DND-41 (cell line): ENCODE measurements at regions not wholly inside any gene's neighbourhood (a gene's known extent, or its start where the extent isn't known, plus 50 kb on each side); places are given as distances from the start of the nearest gene placed in this dataset.

ENCODE experiments used
- ATAC-seq: fragments of 200-7000 bp; cut with Tn5 transposase; 3 replicates; pipeline ENCODE4 v1.9.1; 2021; ENCODE audit warnings: low read depth; ENCODE audit not compliant: insufficient read depth
- DNase-seq: peaks from one replicate; pipeline ENCODE4 v3.0.0-alpha.2; 2020
- H2AFZ ChIP-seq: 2 replicates; pipeline ENCODE4 v1.6.0; 2012; ENCODE audit warnings: low read depth, low read length
- H3K27ac ChIP-seq: 2 replicates; pipeline ENCODE4 v1.5.1; 2012; ENCODE audit warnings: low read length, inconsistent platforms
- H3K27me3 ChIP-seq: fragments of 200-600 bp; sonication (generic); 2 replicates; pipeline ENCODE4 v1.6.0; 2012; ENCODE audit warnings: low read length, mild to moderate bottlenecking, inconsistent platforms; ENCODE audit not compliant: insufficient read depth, poor library complexity
- H3K36me3 ChIP-seq: 2 replicates; pipeline ENCODE4 v1.5.1; 2012; ENCODE audit warnings: low read length, inconsistent platforms; ENCODE audit not compliant: insufficient read depth
- H3K4me1 ChIP-seq: 2 replicates; pipeline ENCODE4 v1.5.1; 2012; ENCODE audit warnings: mild to moderate bottlenecking, low read length; ENCODE audit not compliant: insufficient read depth
- H3K4me2 ChIP-seq: 2 replicates; pipeline ENCODE4 v1.6.0; 2012; ENCODE audit warnings: mild to moderate bottlenecking, moderate library complexity, low read length, inconsistent platforms; ENCODE audit not compliant: insufficient read depth
- H3K4me3 ChIP-seq, 2 experiments: fragments of 200-600 bp in 1 of 2; shearing (Covaris generic) in 1 of 2; 2 replicates each; pipeline ENCODE4 v1.5.1; 2012 to 2016; ENCODE audit warnings: inconsistent platforms in 2 of 2, low read length in 2 of 2, mild to moderate bottlenecking in 2 of 2, low read depth in 1 of 2, moderate library complexity in 1 of 2
- H3K79me2 ChIP-seq: 2 replicates; pipeline ENCODE4 v1.6.0; 2012; ENCODE audit warnings: low read length, inconsistent platforms; ENCODE audit not compliant: insufficient read depth
- H3K9ac ChIP-seq: 2 replicates; pipeline ENCODE4 v1.6.0; 2012; ENCODE audit warnings: low read depth, mild to moderate bottlenecking, inconsistent platforms, low read length, moderate library complexity
- H3K9me3 ChIP-seq: 2 replicates; pipeline ENCODE4 v1.5.1; 2012; ENCODE audit warnings: low read length, moderate library complexity, mild to moderate bottlenecking, inconsistent platforms; ENCODE audit not compliant: insufficient read depth, severe bottlenecking
- H4K20me1 ChIP-seq: 2 replicates; pipeline ENCODE4 v1.6.0; 2012; ENCODE audit warnings: low read length; ENCODE audit not compliant: insufficient read depth
- CTCF ChIP-seq: IDR thresholded peaks from 2 replicates; pipeline ENCODE4 v1.5.1; 2012; ENCODE audit warnings: borderline replicate concordance, low read length, moderate library complexity, mild to moderate bottlenecking; ENCODE audit not compliant: poor library complexity, severe bottlenecking; ENCODE audit errors: extremely low read depth
- EZH2 ChIP-seq: IDR thresholded peaks from 3 replicates; pipeline ENCODE4 v1.6.1; 2012; ENCODE audit warnings: borderline replicate concordance, low read depth, mild to moderate bottlenecking, moderate library complexity, low read length, inconsistent platforms; ENCODE audit not compliant: severe bottlenecking

GRCh38 chr9:23945897-23946296, 119.9 kb upstream of the ELAVL2 start:
- Histone ChIP-seq H4K20me1 (no peaks in the 10 kb centered on the region), H3K4me1 (no peaks in the 10 kb centered on the region), H3K36me3 (no peaks in the 10 kb centered on the region), H3K27ac (no peak overlapping the region), H2AFZ (no peak overlapping the region), H3K9ac (no peak overlapping the region), H3K9me3 (no peaks in the 10 kb centered on the region), H3K79me2 (no peaks in the 10 kb centered on the region), H3K4me3 (no peak overlapping the region), H3K4me2 (no peak overlapping the region), H3K27me3 (no peaks in the 10 kb centered on the region)
- TF ChIP-seq CTCF (no peak), EZH2 (no peak)
- no peak for DNase-seq
- ATAC-seq = no peak

- H3K4me1 ChIP-seq = no peaks in the 10 kb centered on the region
- no peaks in the 10 kb centered on the region for H3K27me3 ChIP-seq
- no peaks in the 10 kb centered on the region for H3K9me3 ChIP-seq
- H3K4me2 ChIP-seq = no peak overlapping the region
- H3K36me3 ChIP-seq = no peaks in the 10 kb centered on the region
- H3K27ac ChIP-seq = no peak overlapping the region
- no peak overlapping the region for H2AFZ ChIP-seq
- TF ChIP-seq CTCF (no peak), EZH2 (no peak)
- no peak for ATAC-seq
- H4K20me1 ChIP-seq = no peaks in the 10 kb centered on the region
- H3K4me3 ChIP-seq = no peak overlapping the region
- no peaks in the 10 kb centered on the region for H3K79me2 ChIP-seq
- DNase-seq = no peak
- no peak overlapping the region for H3K9ac ChIP-seq
Observed at GRCh38 chr9:23941051-23941450, 115.0 kb upstream of the ELAVL2 start.

DNA sequence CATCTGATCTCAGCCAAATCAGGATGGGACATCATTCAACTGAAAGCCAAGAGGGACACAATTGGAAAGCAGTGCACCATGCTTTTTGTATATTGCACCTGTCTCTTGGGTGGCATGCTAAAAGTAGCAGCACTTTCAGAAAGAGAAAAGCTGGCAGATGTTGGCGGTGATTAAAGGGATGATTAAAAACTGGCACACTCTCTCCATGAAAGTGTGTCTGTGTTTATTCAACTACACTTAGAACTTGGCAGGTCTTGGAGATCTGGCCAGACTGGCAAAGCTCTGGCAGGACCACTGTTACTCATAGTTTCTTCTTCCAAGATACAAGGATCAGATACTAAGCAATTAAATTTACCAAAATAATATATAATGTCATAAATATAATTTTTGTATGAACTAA, 112.9 kb upstream of the ELAVL2 start:
- Histone ChIP-seq H3K36me3 (no peaks in the 10 kb centered on the region), H3K4me1 (no peaks in the 10 kb centered on the region), H4K20me1 (no peaks in the 10 kb centered on the region), H3K79me2 (no peaks in the 10 kb centered on the region), H3K27ac (no peak overlapping the region), H3K4me3 (no peak overlapping the region), H3K27me3 (no peaks in the 10 kb centered on the region), H3K4me2 (no peak overlapping the region), H3K9me3 (no peaks in the 10 kb centered on the region), H3K9ac (no peak overlapping the region), H2AFZ (no peak overlapping the region)
- DNase-seq (no peak), ATAC-seq (no peak)
- TF ChIP-seq CTCF (no peak), EZH2 (no peak)

- Histone ChIP-seq H2AFZ (no peak overlapping the region), H3K9me3 (no peaks in the 10 kb centered on the region), H3K27ac (no peak overlapping the region), H4K20me1 (no peaks in the 10 kb centered on the region), H3K79me2 (no peaks in the 10 kb centered on the region), H3K9ac (no peak overlapping the region), H3K36me3 (no peaks in the 10 kb centered on the region), H3K4me2 (no peak overlapping the region), H3K27me3 (no peaks in the 10 kb centered on the region), H3K4me1 (no peaks in the 10 kb centered on the region), H3K4me3 (no peak overlapping the region)
- DNase-seq (no peak), ATAC-seq (no peak)
- TF ChIP-seq CTCF (no peak), EZH2 (no peak)
Observed at GRCh38 chr9:23934291-23934906, 108.4 kb upstream of the ELAVL2 start.
